Nephron progenitor cell (in vitro differentiated cells): ENCODE measurements at regions not wholly inside any gene's neighbourhood (a gene's known extent, or its start where the extent isn't known, plus 50 kb on each side); places are given as distances from the start of the nearest gene placed in this dataset.

Experiments used
- DNase-seq: peaks from one replicate; pipeline ENCODE4 v3.0.0; 2021
- H3K27ac Mint-ChIP-seq: 2 replicates; pipeline ENCODE4 v1.8.0; 2021; ENCODE audit warnings: mild to moderate bottlenecking, moderate library complexity, mixed read lengths
- H3K27me3 Mint-ChIP-seq: 2 replicates; pipeline ENCODE4 v1.8.0; 2021; ENCODE audit warnings: mild to moderate bottlenecking, low read depth, mixed read lengths; ENCODE audit not compliant: poor library complexity
- H3K36me3 Mint-ChIP-seq: 2 replicates; pipeline ENCODE4 v1.8.0; 2021; ENCODE audit warnings: low read depth, mixed read lengths
- H3K4me1 Mint-ChIP-seq: 2 replicates; pipeline ENCODE4 v1.8.0; 2021; ENCODE audit warnings: mixed read lengths
- H3K4me3 Mint-ChIP-seq: 2 replicates; pipeline ENCODE4 v1.8.0; 2021; ENCODE audit warnings: mild to moderate bottlenecking, moderate library complexity, mixed read lengths
- H3K9me3 Mint-ChIP-seq: 2 replicates; pipeline ENCODE4 v1.8.0; 2021; ENCODE audit warnings: mild to moderate bottlenecking, moderate library complexity, mixed read lengths
- TF ChIP-seq, protein P1 (sequence below): fragments of 200-600 bp; sonication (generic); IDR thresholded peaks from 2 replicates; pipeline ENCODE4 v1.5.0; 2021; ENCODE audit warnings: antibody characterized with exemption

DNA sequence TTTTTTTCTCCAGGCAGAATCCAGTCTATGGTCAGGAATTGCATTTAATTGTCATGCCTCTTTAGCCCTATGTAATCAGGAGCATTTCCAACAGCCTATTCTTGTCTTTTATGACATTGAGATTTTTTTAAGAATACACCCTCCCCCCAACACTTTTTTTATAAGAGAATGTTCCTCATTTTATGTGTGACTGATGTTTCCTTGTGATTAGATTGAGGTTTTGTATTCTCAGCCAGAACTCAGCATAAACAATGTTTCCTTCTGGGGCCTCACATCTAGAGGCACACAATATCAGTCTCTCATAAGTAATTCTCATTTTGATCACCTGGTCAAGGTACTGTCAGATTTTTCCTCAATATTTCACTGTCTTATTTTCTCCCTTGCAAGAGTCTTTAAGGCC is 193.4 kb upstream of the PDE1C start:
- Mint-ChIP-seq H3K4me1 (no peaks in the 10 kb centered on the region), H3K27ac (no peak overlapping the region), H3K27me3 (peaks cover 12% of the 10 kb centered on the region), H3K36me3 (no peaks in the 10 kb centered on the region), H3K9me3 (no peaks in the 10 kb centered on the region), H3K4me3 (no peak overlapping the region)
- no peak for DNase-seq
- TF ChIP-seq, protein P1, sequence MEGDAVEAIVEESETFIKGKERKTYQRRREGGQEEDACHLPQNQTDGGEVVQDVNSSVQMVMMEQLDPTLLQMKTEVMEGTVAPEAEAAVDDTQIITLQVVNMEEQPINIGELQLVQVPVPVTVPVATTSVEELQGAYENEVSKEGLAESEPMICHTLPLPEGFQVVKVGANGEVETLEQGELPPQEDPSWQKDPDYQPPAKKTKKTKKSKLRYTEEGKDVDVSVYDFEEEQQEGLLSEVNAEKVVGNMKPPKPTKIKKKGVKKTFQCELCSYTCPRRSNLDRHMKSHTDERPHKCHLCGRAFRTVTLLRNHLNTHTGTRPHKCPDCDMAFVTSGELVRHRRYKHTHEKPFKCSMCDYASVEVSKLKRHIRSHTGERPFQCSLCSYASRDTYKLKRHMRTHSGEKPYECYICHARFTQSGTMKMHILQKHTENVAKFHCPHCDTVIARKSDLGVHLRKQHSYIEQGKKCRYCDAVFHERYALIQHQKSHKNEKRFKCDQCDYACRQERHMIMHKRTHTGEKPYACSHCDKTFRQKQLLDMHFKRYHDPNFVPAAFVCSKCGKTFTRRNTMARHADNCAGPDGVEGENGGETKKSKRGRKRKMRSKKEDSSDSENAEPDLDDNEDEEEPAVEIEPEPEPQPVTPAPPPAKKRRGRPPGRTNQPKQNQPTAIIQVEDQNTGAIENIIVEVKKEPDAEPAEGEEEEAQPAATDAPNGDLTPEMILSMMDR, result no peak

DNA sequence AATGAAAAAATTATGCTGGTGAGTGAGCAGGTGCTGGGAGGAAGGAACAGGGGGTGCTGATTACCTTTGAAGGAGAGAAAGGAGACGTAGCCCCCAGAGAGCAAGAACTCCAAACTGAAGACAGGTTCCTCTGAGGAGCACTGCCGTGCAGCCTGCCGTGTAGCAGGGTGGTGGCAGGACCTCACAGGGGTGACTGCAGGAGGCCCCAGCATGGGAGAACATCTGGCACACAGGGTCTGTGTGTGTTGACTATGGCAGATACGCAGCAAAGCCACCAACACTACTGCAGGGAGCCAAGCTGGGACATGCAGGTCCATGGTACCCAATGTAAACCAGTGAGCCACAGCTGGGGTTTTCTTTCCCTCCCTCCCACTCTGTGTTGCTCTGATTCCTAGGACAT is 192.1 kb upstream of the PDE1C start:
- H3K4me1 Mint-ChIP-seq, result no peaks in the 10 kb centered on the region
- no peaks in the 10 kb centered on the region for H3K9me3 Mint-ChIP-seq
- DNase-seq, result no peak
- H3K36me3 Mint-ChIP-seq, result no peaks in the 10 kb centered on the region
- TF ChIP-seq, protein P1, result no peak
- H3K4me3 Mint-ChIP-seq, result no peak overlapping the region
- no peak overlapping the region for H3K27ac Mint-ChIP-seq
- peaks cover 6% of the 10 kb centered on the region for H3K27me3 Mint-ChIP-seq

DNA sequence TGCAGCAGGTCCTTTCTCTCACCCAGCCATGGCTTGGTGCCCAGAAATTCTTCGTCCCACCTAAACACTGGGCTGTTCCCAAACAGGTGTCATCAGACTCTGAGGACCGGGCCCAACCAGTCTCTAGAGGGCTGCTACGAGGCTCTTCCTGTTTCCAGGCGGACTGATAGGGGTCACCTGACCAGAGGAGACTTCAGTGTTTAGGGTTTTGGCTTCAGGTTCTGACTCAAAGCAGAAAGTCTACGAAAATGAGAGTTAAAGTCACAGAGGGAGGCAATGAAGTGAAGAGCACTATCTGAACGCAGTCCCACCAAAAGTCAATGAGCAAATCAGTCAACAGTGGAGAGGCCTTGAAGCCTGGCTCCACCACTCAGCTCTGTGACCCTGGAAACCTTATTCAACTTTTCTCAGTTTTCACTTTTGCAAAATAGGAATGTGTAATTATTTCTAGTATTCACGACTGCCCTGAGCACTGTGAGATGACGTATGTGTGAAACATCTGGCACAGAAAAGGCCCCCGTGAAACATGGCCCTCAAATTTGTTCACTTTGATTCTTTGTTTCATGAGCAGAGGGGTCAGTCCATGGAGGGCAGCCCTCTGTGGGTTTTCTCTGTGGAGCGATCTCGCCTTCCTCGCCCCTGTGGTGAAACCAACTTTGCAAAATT is 189.9 kb upstream of the PDE1C start:
- peaks cover 6% of the 10 kb centered on the region for H3K27me3 Mint-ChIP-seq
- TF ChIP-seq, protein P1, result no peak
- H3K27ac Mint-ChIP-seq, result no peak overlapping the region
- H3K4me3 Mint-ChIP-seq, result no peak overlapping the region
- no peak for DNase-seq
- H3K36me3 Mint-ChIP-seq, result no peaks in the 10 kb centered on the region
- no peaks in the 10 kb centered on the region for H3K9me3 Mint-ChIP-seq
- no peaks in the 10 kb centered on the region for H3K4me1 Mint-ChIP-seq

DNA sequence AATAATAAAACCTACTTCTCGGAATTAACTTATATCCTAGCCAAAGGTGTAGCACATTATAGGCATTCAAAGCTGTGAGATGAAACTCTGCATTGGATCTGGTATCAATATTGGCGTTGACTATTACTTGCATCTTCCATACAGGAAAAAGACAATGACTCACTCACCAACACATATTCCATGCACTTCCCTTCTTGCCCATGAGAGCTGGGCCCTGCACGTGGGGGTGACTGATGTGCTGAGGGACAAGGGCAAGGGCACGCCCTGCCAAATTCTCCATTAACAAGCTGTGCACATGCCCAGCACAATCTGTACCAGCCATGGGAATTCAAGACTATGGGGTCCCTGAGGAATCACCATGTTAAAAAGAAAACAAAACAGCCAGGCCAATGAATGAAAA is 188.1 kb upstream of the PDE1C start:
- TF ChIP-seq, protein P1, result no peak
- H3K36me3 Mint-ChIP-seq, result no peaks in the 10 kb centered on the region
- H3K4me1 Mint-ChIP-seq, result no peaks in the 10 kb centered on the region
- H3K4me3 Mint-ChIP-seq, result no peak overlapping the region
- H3K27me3 Mint-ChIP-seq, result peaks cover 6% of the 10 kb centered on the region
- no peaks in the 10 kb centered on the region for H3K9me3 Mint-ChIP-seq
- H3K27ac Mint-ChIP-seq, result no peak overlapping the region
- no peak for DNase-seq

DNA sequence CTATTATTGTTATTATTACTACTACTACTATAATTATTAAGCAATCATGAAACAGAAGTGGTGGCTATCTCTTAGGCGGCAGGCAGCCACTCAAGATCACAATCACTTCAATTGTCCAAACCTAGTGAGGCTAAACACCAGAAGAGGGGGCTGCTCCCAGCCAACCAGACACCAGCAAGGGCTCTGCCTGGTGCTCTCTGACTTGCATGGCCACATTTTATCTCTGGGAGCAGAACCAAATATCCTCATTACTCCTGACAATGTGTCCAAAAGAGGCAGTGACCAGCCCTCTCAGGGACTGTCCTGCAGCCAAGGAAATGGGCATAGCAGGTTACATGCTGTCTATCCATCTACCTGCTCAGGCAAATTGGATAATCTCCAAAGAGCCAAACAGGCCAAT is 187.4 kb upstream of the PDE1C start:
- no peaks in the 10 kb centered on the region for H3K36me3 Mint-ChIP-seq
- H3K4me1 Mint-ChIP-seq, result no peaks in the 10 kb centered on the region
- no peak for DNase-seq
- peaks cover 6% of the 10 kb centered on the region for H3K27me3 Mint-ChIP-seq
- H3K4me3 Mint-ChIP-seq, result no peak overlapping the region
- no peaks in the 10 kb centered on the region for H3K9me3 Mint-ChIP-seq
- no peak overlapping the region for H3K27ac Mint-ChIP-seq
- TF ChIP-seq, protein P1, result no peak

DNA sequence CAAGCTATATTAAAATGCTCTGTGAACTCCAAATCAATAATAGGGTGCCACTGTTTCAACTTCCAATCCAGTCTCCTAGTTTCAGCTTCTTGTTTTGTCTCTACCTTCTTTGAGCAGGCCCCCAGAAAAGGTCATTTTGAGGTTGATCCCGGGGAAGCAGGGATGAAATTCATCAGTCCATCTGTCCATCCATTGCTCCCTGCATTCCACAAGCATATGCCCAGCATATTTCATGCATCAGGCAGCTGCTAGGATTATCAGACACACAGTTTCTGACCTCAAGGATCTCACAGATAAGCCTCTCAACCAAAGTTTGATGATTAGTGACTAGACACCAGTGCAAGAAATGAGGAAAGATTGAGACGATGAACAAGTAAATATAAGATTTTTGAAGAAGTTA is 186.6 kb upstream of the PDE1C start:
- TF ChIP-seq, protein P1, result no peak
- Mint-ChIP-seq H3K36me3 (no peaks in the 10 kb centered on the region), H3K9me3 (no peaks in the 10 kb centered on the region), H3K27ac (no peak overlapping the region), H3K4me3 (no peak overlapping the region), H3K4me1 (no peaks in the 10 kb centered on the region), H3K27me3 (peaks cover 11% of the 10 kb centered on the region)
- DNase-seq, result no peak
